Mesenchymal stem cell (in vitro differentiated cells and primary cell): ENCODE measurements at regions not wholly inside any gene's neighbourhood (a gene's known extent, or its start where the extent isn't known, plus 50 kb on each side); places are given as distances from the start of the nearest gene placed in this dataset.
A peak's percentile ranks its signal among the peaks of the same experiment; 100 is the strongest.

ENCODE experiments used
- DNase-seq: peaks from one replicate; pipeline ENCODE4 v3.0.0-alpha.2; 2013
- H2AFZ ChIP-seq: one replicate; pipeline ENCODE4 v1.6.1; 2013; ENCODE audit warnings: low read depth, mild to moderate bottlenecking, control low read depth, inconsistent platforms, low read length, moderate library complexity
- H2AK5ac ChIP-seq: 2 replicates; pipeline ENCODE4 v1.6.1; 2013; ENCODE audit warnings: low read length, moderate library complexity, mild to moderate bottlenecking, inconsistent platforms; ENCODE audit not compliant: severe bottlenecking
- H2BK120ac ChIP-seq: one replicate; pipeline ENCODE4 v1.6.1; 2013; ENCODE audit warnings: low read depth, mild to moderate bottlenecking, inconsistent platforms, low read length, moderate library complexity
- H2BK12ac ChIP-seq, 2 experiments: one replicate each; pipeline ENCODE4 v1.6.1; 2013; ENCODE audit warnings: inconsistent platforms in 2 of 2, low read length in 2 of 2, mild to moderate bottlenecking in 2 of 2, moderate library complexity in 2 of 2, control low read depth in 1 of 2
- H2BK15ac ChIP-seq: one replicate; pipeline ENCODE4 v1.6.1; 2013; ENCODE audit warnings: mild to moderate bottlenecking, low read depth, inconsistent platforms; ENCODE audit not compliant: poor library complexity, severe bottlenecking
- H2BK5ac ChIP-seq: 2 replicates; pipeline ENCODE4 v1.6.1; 2013; ENCODE audit warnings: low read depth, mild to moderate bottlenecking, low read length, control low read depth, inconsistent platforms; ENCODE audit not compliant: poor library complexity, severe bottlenecking
- H3K14ac ChIP-seq, 2 experiments: one replicate each; pipeline ENCODE4 v1.6.1; 2013; ENCODE audit warnings: inconsistent platforms in 2 of 2, low read length in 2 of 2, control low read depth in 1 of 2, mild to moderate bottlenecking in 1 of 2, moderate library complexity in 1 of 2
- H3K18ac ChIP-seq, 2 experiments: one replicate each; pipeline ENCODE4 v1.6.1; 2013; ENCODE audit warnings: inconsistent platforms in 2 of 2, low read length in 2 of 2, control low read depth in 1 of 2, low read depth in 1 of 2, mild to moderate bottlenecking in 1 of 2
- H3K23ac ChIP-seq, 2 experiments: one replicate each; pipeline ENCODE4 v1.6.1; 2013; ENCODE audit warnings: inconsistent platforms in 2 of 2, low read length in 2 of 2, mild to moderate bottlenecking in 2 of 2, moderate library complexity in 2 of 2, control low read depth in 1 of 2
- H3K27ac ChIP-seq: 2 replicates; pipeline ENCODE4 v1.5.1; 2013; ENCODE audit warnings: mild to moderate bottlenecking, moderate library complexity, low read length, control low read depth, inconsistent platforms; ENCODE audit not compliant: poor library complexity, severe bottlenecking
- H3K27me3 ChIP-seq, 2 experiments: 2 replicates each; pipeline versions ENCODE4 v1.6.1 to v1.7.0; 2013; ENCODE audit warnings: low read length in 2 of 2, mild to moderate bottlenecking in 2 of 2, moderate library complexity in 2 of 2, control low read depth in 1 of 2, inconsistent platforms in 1 of 2; ENCODE audit not compliant: control insufficient read depth in 1 of 2, insufficient read depth in 1 of 2
- H3K36me3 ChIP-seq, 2 experiments: 2 replicates each; pipeline versions ENCODE4 v1.6.1 to v1.7.0; 2013; ENCODE audit warnings: low read length in 2 of 2, control low read depth in 1 of 2, inconsistent platforms in 1 of 2, low read depth in 1 of 2, mild to moderate bottlenecking in 1 of 2; ENCODE audit not compliant: insufficient read depth in 2 of 2, control insufficient read depth in 1 of 2
- H3K4ac ChIP-seq, 2 experiments: one replicate each; pipeline ENCODE4 v1.6.1; 2013; ENCODE audit warnings: inconsistent platforms in 2 of 2, low read length in 2 of 2, mild to moderate bottlenecking in 2 of 2, moderate library complexity in 2 of 2, control low read depth in 1 of 2, low read depth in 1 of 2
- H3K4me1 ChIP-seq: 2 replicates; pipeline ENCODE4 v1.6.1; 2013; ENCODE audit warnings: low read depth, low read length, control low read depth; ENCODE audit not compliant: control insufficient read depth, insufficient read depth
- H3K4me2 ChIP-seq: 2 replicates; pipeline ENCODE4 v1.6.1; 2013; ENCODE audit warnings: low read length, mild to moderate bottlenecking, inconsistent platforms; ENCODE audit not compliant: poor library complexity, severe bottlenecking
- H3K4me3 ChIP-seq, 2 experiments: 2 replicates each; pipeline versions ENCODE4 v1.5.1 to v1.7.0; 2013; ENCODE audit warnings: low read length in 2 of 2, mild to moderate bottlenecking in 2 of 2, control low read depth in 1 of 2, low read depth in 1 of 2; ENCODE audit not compliant: insufficient read depth in 1 of 2
- H3K79me1 ChIP-seq: replicated peaks from 2 replicates; pipeline ENCODE4 v1.6.1; 2013; ENCODE audit warnings: mild to moderate bottlenecking, control low read depth, low read length, inconsistent platforms; ENCODE audit not compliant: poor library complexity, severe bottlenecking
- H3K9ac ChIP-seq: 2 replicates; pipeline ENCODE4 v1.7.0; 2013; ENCODE audit warnings: mild to moderate bottlenecking, low read length, moderate library complexity
- H3K9me3 ChIP-seq: 2 replicates; pipeline ENCODE4 v1.7.0; 2013; ENCODE audit warnings: mild to moderate bottlenecking, low read length; ENCODE audit not compliant: control insufficient read depth
- H4K8ac ChIP-seq: one replicate; pipeline ENCODE4 v1.6.1; 2013; ENCODE audit warnings: inconsistent platforms, mild to moderate bottlenecking, low read length, moderate library complexity
- H4K91ac ChIP-seq: one replicate; pipeline ENCODE4 v1.6.1; 2013; ENCODE audit warnings: mild to moderate bottlenecking, low read length, inconsistent platforms
- WGBS: methylation state at CpG from one replicate; pipeline ENCODE4 v1.1.7; 2013; ENCODE audit warnings: mixed read lengths; 5-methylcytosine and 5-hydroxymethylcytosine counted together

DNA sequence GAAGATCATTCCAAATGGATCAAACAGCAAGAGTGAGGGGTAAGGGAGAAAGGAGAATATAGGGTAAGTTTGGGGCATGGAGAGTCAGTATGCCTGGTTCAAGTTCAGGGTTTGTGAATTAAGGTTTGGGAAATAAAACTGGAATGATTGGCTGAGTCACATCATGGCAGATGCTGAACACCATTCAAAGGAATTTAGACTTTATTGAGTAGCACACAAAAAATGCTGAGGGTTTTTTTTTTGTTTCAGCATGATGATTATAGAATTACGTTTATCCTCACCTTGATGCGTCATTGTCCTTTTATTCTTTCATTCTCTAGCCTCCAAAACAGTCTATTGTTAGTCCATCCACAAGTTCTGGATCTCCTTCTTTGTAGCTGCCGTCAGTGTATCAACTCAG is 220.0 kb upstream of the UMPS start:
- no peak overlapping the region for H3K4ac ChIP-seq
- 87% methylated on average over 3 of the region's 3 CpGs for WGBS
- H2BK15ac ChIP-seq: no peak overlapping the region
- H3K27me3 ChIP-seq: no peaks in the 10 kb centered on the region
- no peaks in the 10 kb centered on the region for H3K36me3 ChIP-seq
- no peak overlapping the region for H4K91ac ChIP-seq
- H3K9ac ChIP-seq: no peak overlapping the region
- H3K4me1 ChIP-seq: peaks cover 3% of the 10 kb centered on the region
- H2BK5ac ChIP-seq: no peak overlapping the region
- H2AK5ac ChIP-seq: no peak overlapping the region
- H3K18ac ChIP-seq: no peak overlapping the region
- H3K79me1 ChIP-seq: no peaks in the 10 kb centered on the region
- no peak for DNase-seq
- no peak overlapping the region for H3K4me3 ChIP-seq
- no peak overlapping the region for H4K8ac ChIP-seq
- H3K23ac ChIP-seq: no peak overlapping the region
- H2AFZ ChIP-seq: no peak overlapping the region
- H3K14ac ChIP-seq: no peak overlapping the region
- no peak overlapping the region for H3K4me2 ChIP-seq
- no peaks in the 10 kb centered on the region for H3K9me3 ChIP-seq
- H2BK120ac ChIP-seq: no peak overlapping the region
- H2BK12ac ChIP-seq: no peak overlapping the region
- no peak overlapping the region for H3K27ac ChIP-seq

DNA sequence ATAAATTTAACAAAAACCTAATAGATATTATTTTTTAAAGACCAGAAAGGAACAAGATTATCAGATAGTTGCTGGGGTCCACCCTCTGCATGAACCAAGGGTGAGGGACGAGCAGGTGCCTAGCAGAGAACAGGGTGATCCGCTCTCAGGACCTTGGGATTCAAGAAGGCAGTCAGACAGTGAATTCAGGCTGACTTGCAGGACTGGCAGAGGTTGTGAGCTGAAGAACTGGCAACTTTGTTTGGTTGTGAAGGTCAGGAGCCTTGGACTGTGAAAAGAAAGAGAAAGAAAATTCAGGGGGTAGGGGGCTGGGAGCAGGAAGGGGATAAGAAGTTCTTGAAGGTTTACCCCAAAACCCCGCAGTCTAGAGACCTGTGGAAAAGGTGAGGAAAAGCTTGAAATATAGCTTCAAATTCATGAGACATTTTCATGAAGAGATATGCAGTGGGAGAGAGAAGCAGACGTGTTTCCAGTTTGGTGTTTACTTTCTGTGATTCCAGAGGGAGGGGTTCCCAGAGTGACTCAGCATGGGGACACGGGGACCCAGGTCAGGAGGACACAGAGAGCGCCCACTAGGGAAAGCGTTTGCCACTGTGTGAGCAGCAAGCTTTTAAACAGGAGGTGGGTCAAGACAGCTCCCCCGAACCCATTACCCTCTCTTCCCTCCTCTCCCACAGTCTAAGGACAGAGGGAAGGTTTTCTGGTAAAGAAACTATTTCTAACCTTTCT is 217.2 kb upstream of the UMPS start:
- 75% methylated on average over 4 of the region's 8 CpGs for WGBS
- H2BK5ac ChIP-seq: no peak overlapping the region
- no peak overlapping the region for H4K91ac ChIP-seq
- no peak overlapping the region for H3K27ac ChIP-seq
- H2BK12ac ChIP-seq: no peak overlapping the region
- no peaks in the 10 kb centered on the region for H3K36me3 ChIP-seq
- H3K4me3 ChIP-seq: no peak overlapping the region
- no peak overlapping the region for H2AFZ ChIP-seq
- H3K23ac ChIP-seq: no peak overlapping the region
- H3K9me3 ChIP-seq: no peaks in the 10 kb centered on the region
- H3K14ac ChIP-seq: no peak overlapping the region
- peaks cover 5% of the 10 kb centered on the region for H3K4me1 ChIP-seq
- no peak overlapping the region for H2BK120ac ChIP-seq
- no peak overlapping the region for H3K9ac ChIP-seq
- DNase-seq: peak; percentile 7
- H3K79me1 ChIP-seq: no peaks in the 10 kb centered on the region
- no peak overlapping the region for H2BK15ac ChIP-seq
- H3K4ac ChIP-seq: no peak overlapping the region
- peak overlapping the region; percentile 3 for H2AK5ac ChIP-seq
- no peaks in the 10 kb centered on the region for H3K27me3 ChIP-seq
- no peak overlapping the region for H3K18ac ChIP-seq
- no peak overlapping the region for H3K4me2 ChIP-seq
- no peak overlapping the region for H4K8ac ChIP-seq

DNA sequence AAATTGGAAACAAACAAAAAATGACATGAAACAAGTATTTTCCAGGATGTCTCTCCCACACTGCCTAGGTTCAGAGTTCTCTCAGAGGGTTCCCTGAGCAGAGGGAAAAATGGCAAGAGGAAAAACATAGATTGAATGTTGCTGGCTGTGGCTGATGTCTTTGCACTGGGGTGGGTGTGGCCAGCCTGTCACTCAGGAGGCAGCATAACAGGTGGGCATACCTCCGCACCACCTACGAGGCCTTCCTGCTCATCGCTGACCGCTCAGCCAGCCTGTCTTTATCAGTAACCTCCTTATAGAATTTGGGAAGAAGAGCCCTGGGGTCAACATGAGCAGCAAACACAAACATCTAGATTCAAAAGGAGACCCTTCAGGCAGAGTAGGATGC is 216.6 kb upstream of the UMPS start:
- Histone ChIP-seq H4K91ac (no peak overlapping the region), H2BK5ac (no peak overlapping the region), H4K8ac (peak overlapping the region; percentile 62), H3K18ac (no peak overlapping the region), H3K4me3 (no peak overlapping the region), H3K9ac (no peak overlapping the region), H2AK5ac (peak overlapping the region; percentile 27), H3K4me1 (peaks cover 5% of the 10 kb centered on the region), H2BK120ac (no peak overlapping the region), H3K4me2 (no peak overlapping the region), H3K27ac (no peak overlapping the region), H3K4ac (no peak overlapping the region), H3K14ac (no peak overlapping the region), H3K79me1 (no peaks in the 10 kb centered on the region), H3K23ac (no peak overlapping the region), H2BK15ac (no peak overlapping the region), H2BK12ac (no peak overlapping the region), H3K9me3 (no peaks in the 10 kb centered on the region), H2AFZ (no peak overlapping the region), H3K36me3 (no peaks in the 10 kb centered on the region), H3K27me3 (no peaks in the 10 kb centered on the region)
- no peak for DNase-seq
- WGBS: 76% methylated on average over 4 of the region's 4 CpGs

DNA sequence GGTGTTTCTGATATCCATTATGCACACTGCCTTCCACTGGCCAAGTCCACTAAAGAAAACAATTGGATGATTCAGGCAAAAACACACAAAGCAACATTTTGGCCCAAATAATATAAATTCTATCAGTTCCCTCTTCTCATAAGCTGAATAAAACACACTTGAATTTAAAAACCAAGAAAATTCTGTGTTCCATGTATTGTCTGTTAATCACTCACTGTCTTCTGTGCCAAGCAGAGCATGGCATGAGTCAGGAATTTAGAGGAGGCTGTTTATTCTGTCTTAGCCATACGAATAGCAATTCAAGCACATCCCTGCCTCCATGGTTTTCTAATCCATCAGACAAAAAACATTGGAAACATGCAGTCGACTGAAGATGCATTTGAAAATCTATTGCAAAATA is 215.6 kb upstream of the UMPS start:
- no peaks in the 10 kb centered on the region for H3K36me3 ChIP-seq
- WGBS: 100% methylated on average over 1 of the region's 2 CpGs

More for the DNA sequence above, 215.6 kb upstream of the UMPS start:
- Histone ChIP-seq H2AFZ (no peak overlapping the region), H3K79me1 (no peaks in the 10 kb centered on the region), H2BK15ac (no peak overlapping the region), H3K14ac (no peak overlapping the region), H3K27ac (no peak overlapping the region), H2BK120ac (no peak overlapping the region), H3K4me3 (no peak overlapping the region), H3K27me3 (no peaks in the 10 kb centered on the region), H3K4ac (no peak overlapping the region), H3K4me1 (peaks cover 5% of the 10 kb centered on the region), H4K91ac (no peak overlapping the region), H2BK12ac (no peak overlapping the region), H2AK5ac (no peak overlapping the region), H3K18ac (no peak overlapping the region), H3K4me2 (no peak overlapping the region), H4K8ac (no peak overlapping the region), H3K9me3 (no peaks in the 10 kb centered on the region), H3K23ac (no peak overlapping the region), H3K9ac (no peak overlapping the region), H2BK5ac (no peak overlapping the region)
- DNase-seq: no peak
